Neural crest cell (in vitro differentiated cells): ENCODE measurements at regions not wholly inside any gene's neighbourhood (a gene's known extent, or its start where the extent isn't known, plus 50 kb on each side); places are given as distances from the start of the nearest gene placed in this dataset.
"Not testable (repeated sequence)": the region's sequence is repeated elsewhere in the genome, so short reads cannot be mapped to it uniquely, and the experiment has no call there.

ENCODE experiments used
- DNase-seq: peaks from one replicate; pipeline ENCODE4 v3.0.0; 2021; ENCODE audit warnings: low read depth, mixed read lengths, low spot score
- H3K27ac Mint-ChIP-seq: one replicate; pipeline ENCODE4 v1.8.0; 2021; ENCODE audit warnings: mild to moderate bottlenecking, mixed read lengths; ENCODE audit not compliant: unreplicated experiment
- H3K27me3 Mint-ChIP-seq: 2 replicates; pipeline ENCODE4 v1.8.0; 2021; ENCODE audit warnings: low read depth, mild to moderate bottlenecking, mixed read lengths
- H3K36me3 Mint-ChIP-seq: 2 replicates; pipeline ENCODE4 v1.8.0; 2021; ENCODE audit warnings: low read depth, mild to moderate bottlenecking, mixed read lengths
- H3K4me1 Mint-ChIP-seq: 2 replicates; pipeline ENCODE4 v1.8.0; 2021; ENCODE audit warnings: mixed read lengths
- H3K4me3 Mint-ChIP-seq: one replicate; pipeline ENCODE4 v1.8.0; 2021; ENCODE audit warnings: mild to moderate bottlenecking, mixed read lengths
- H3K9me3 Mint-ChIP-seq: 2 replicates; pipeline ENCODE4 v1.8.0; 2021; ENCODE audit warnings: mixed read lengths
- CTCF ChIP-seq: fragments of 200-600 bp; sonication (generic); conservative IDR thresholded peaks from 2 replicates; pipeline ENCODE4 v1.5.0; 2021; ENCODE audit warnings: antibody characterized with exemption, mild to moderate bottlenecking

DNA sequence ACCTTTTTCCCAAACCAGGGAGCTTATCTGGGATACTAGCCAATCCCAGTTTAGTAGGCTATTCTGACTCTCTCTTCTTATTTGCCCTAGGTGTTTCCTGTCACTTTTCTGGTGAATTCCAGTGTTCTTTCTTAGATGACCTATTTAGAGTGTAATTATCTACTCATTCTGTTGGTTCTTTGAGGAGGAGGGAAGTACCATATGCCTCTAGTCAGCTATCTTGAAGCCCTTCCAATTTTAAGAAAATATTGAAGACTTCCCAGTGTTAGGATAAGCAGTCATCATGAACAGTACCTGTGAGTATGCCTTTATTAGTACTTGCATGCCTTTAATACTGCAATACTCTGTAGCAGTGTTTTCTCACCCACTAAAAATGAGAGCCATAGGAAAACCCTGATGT is 724.3 kb upstream of the SLITRK1 start:
- no peaks in the 10 kb centered on the region for H3K4me1 Mint-ChIP-seq
- no peak overlapping the region for H3K4me3 Mint-ChIP-seq
- no peaks in the 10 kb centered on the region for H3K36me3 Mint-ChIP-seq
- H3K27ac Mint-ChIP-seq = no peak overlapping the region
- no peaks in the 10 kb centered on the region for H3K9me3 Mint-ChIP-seq
- no peak for DNase-seq
- H3K27me3 Mint-ChIP-seq = no peaks in the 10 kb centered on the region
- no peak for TF ChIP-seq CTCF

- H3K27me3 Mint-ChIP-seq = no peaks in the 10 kb centered on the region
- H3K4me1 Mint-ChIP-seq = no peaks in the 10 kb centered on the region
- TF ChIP-seq CTCF = no peak
- no peak overlapping the region for H3K4me3 Mint-ChIP-seq
- no peak overlapping the region for H3K27ac Mint-ChIP-seq
- DNase-seq = no peak
- no peaks in the 10 kb centered on the region for H3K9me3 Mint-ChIP-seq
- no peaks in the 10 kb centered on the region for H3K36me3 Mint-ChIP-seq
Observed at GRCh38 chr13:84605927-84606326, 723.7 kb upstream of the SLITRK1 start.

DNA sequence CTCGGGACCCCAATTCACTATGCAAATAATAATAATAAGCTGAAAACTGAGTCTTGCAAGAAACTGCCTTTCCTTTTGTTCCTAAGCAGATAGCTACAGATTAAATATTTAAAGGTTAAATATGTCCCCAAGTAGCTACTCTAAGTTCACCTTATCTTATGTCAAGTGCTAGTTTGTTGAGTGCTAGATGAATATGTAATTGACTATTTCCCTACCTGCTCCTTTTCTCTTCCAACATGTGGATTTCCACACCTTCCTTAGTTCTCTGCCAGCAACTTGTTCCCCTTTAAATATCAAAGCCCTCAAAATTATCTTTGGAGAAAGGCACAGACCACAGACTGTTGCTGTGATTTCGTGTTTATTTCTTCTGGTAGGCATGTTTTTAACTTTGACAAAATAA is 709.2 kb upstream of the SLITRK1 start:
- no peaks in the 10 kb centered on the region for H3K27me3 Mint-ChIP-seq
- no peak overlapping the region for H3K4me3 Mint-ChIP-seq
- no peak for DNase-seq
- H3K27ac Mint-ChIP-seq = no peak overlapping the region
- no peak for TF ChIP-seq CTCF
- H3K36me3 Mint-ChIP-seq = no peaks in the 10 kb centered on the region
- H3K9me3 Mint-ChIP-seq = no peaks in the 10 kb centered on the region
- no peaks in the 10 kb centered on the region for H3K4me1 Mint-ChIP-seq

DNA sequence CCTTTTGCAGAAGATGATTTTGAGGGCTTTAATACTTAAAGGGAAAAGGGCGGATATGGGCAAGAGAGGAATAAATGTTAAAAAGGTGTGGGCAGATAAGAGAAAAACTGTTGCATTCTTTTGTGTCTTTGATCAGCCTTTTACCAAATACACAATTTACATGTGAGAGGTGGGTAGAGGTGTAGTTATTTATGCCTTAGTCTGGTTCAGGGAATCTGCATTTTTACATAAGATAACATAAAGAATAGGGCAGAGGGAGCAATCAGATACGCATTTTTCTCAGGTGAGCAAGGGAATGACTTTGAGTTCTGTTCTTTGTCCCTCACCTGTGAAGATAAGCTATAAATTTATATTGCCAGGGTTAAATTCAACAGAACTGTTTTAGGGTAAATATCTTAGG is 708.4 kb upstream of the SLITRK1 start:
- Mint-ChIP-seq H3K4me1 (no peaks in the 10 kb centered on the region), H3K4me3 (no peak overlapping the region), H3K9me3 (no peaks in the 10 kb centered on the region), H3K27ac (no peak overlapping the region), H3K36me3 (no peaks in the 10 kb centered on the region), H3K27me3 (no peaks in the 10 kb centered on the region)
- TF ChIP-seq CTCF = no peak
- DNase-seq = no peak

DNA sequence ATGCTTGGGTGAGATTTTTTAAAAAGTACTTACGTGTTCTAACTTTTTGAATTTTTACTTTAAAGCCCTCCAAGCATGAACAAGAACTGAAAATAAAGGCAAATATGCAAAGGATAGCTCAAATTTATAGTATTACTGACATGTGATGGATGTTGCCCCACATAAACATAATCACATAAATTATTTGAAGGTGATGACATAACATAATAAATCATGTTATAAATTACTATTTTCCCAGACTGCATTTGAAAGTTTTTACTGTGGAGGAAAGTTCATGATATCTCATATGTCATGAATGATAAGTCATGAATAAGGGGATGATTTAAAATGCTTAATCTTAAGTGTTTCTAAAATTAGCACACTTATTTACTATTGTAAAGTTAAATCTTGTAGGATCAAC is 705.7 kb upstream of the SLITRK1 start:
- Mint-ChIP-seq H3K36me3 (no peaks in the 10 kb centered on the region), H3K4me1 (peaks cover 7% of the 10 kb centered on the region), H3K4me3 (no peak overlapping the region), H3K9me3 (no peaks in the 10 kb centered on the region), H3K27ac (no peak overlapping the region), H3K27me3 (no peaks in the 10 kb centered on the region)
- TF ChIP-seq CTCF = no peak
- no peak for DNase-seq

GRCh38 chr13:84579901-84580300 is 697.6 kb upstream of the SLITRK1 start:
- not testable (repeated sequence) for H3K4me3 Mint-ChIP-seq, H3K4me1 Mint-ChIP-seq, H3K36me3 Mint-ChIP-seq, H3K27ac Mint-ChIP-seq, H3K27me3 Mint-ChIP-seq, DNase-seq
- H3K9me3 Mint-ChIP-seq = peaks cover 14% of the 10 kb centered on the region
